DMS53 (cell line): ENCODE measurements at regions not wholly inside any gene's neighbourhood (a gene's known extent, or its start where the extent isn't known, plus 50 kb on each side); places are given as distances from the start of the nearest gene placed in this dataset.

ENCODE experiments used
- DNase-seq: peaks from one replicate; lab custom pipeline; 2025; lab: John Stamatoyannopoulos, UW

GRCh38 chr1:209222826-209223225, 360.7 kb upstream of the CAMK1G start:
- no peak for DNase-seq

DNA sequence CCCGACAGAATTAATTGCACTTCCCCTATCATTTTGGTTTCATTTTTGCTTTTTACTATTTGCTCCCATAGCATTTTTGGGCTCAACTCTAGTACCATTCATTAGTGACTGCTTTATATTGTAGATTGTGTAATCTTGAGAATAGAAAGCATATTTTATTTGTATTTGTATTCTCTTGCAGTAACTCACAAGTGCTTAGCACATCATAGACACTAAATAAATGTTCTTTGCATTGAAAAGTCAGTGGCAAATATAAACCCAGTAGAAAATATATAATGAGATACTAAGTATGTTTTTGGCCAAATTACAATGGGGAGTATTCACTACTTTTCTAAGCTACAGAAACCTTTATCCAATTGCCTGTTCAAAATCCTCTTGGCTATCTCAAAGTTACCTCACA, 359.7 kb upstream of the CAMK1G start:
- DNase-seq: no peak

DNA sequence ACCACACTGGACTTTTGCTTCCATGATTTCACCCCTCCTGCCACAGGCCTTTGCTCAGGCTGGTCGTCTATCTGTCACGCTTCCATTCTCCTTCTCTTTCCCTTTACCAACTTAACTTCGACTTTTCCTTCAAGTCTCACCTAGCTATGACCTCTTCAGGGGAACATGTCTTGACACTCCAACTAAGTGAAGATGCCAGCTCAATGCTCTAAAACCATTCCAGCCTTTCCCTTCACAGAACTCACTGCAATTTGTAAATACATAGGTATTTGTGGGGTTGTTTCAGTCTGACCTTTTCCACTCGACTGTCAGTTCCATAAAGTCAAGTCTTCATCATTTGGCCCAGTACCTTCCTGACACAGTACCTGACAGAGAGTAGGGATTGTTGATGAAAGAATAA, 358.6 kb upstream of the CAMK1G start:
- no peak for DNase-seq

GRCh38 chr1:209227171-209227570, 356.3 kb upstream of the CAMK1G start:
- no peak for DNase-seq

DNA sequence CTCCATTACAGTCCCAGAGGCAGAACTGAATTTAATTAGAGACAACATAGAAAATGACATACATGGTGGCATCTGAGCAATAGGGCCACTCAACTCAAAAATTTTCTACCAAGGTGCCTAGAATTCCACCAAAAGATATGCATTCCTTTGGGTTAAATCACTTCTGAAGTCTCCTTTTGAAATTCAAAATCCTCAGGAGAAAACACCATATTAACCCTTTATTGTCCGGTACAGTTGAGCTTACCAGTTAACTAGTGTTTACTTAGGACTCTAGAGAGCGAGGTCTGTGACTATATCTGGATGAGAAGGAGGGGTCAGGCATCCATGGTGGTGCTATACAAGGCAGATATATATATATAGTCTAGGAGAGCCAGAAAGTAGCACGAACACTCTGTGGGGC, 355.6 kb upstream of the CAMK1G start:
- no peak for DNase-seq

DNA sequence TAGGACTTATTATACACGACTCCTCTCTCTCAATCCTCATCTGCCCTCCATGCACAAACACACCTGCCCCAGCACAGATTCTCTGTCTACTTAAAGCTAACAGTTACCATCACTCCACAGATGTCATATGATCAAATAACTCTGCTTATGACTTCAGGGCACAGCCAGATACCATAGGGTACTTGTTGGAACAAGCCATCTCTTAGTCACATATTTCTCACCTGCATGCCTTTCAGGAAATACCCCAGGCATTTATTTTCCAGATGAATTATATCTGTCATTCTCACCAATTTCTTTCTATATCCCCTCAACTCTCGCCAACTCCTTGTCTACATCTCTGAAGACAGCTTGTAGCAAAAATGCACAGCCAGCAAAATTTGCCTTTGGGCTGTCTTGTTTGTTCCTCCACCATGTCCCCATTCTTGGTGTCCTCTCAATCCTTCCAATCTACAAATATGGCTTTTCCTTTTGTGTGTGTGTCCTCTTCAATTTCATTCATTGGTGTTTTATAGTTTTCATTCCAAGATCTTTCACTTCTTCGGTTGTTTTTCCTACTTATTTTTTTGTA, 353.9 kb upstream of the CAMK1G start:
- DNase-seq: peak; percentile 45

GRCh38 chr1:209230314-209230713, 353.2 kb upstream of the CAMK1G start:
- no peak for DNase-seq

- no peak for DNase-seq
Measured at GRCh38 chr1:209231476-209232156, 351.9 kb upstream of the CAMK1G start.

- DNase-seq: no peak
Measured at GRCh38 chr1:209232197-209232596, 351.3 kb upstream of the CAMK1G start.

DNA sequence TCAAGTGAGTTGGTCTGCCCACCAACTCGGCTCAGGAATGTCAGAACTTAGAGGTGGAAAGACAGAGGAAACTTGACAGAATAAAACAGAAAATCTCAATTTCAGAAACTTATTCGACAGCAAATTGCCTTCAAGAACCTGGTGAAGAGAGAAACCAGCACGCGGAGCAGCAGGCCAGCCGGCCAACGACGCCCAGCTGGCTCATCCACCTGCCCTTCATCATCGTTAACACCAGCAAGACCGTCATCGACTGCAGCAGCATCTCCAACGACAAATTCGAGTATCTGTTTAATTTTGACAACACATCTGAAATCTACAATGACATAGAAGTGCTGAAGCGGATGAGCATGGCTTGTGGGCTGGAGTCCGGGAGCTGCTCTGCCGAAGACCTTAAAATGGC, 350.8 kb upstream of the CAMK1G start:
- no peak for DNase-seq

DNA sequence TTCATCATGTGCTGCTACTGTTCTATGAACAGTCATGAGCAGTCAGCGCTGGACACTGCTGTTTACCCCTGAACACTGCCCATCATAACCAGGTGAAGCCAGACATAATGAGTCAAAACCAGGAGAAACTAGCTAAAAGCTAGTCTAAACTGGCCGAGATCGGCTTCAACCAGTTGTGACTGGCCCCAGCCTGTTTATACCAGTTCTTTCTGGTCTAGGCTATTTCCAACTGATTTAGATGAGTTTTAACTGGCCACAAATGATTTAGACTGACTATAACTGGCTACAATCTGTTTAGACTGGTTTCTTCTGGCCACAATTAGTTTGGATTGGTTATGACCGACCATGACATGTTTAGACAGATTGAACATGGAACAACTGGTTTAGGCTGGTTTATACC, 348.3 kb upstream of the CAMK1G start:
- DNase-seq: no peak

GRCh38 chr1:209238356-209238755, 345.2 kb upstream of the CAMK1G start:
- DNase-seq: no peak

GRCh38 chr1:209240351-209240750, 343.2 kb upstream of the CAMK1G start:
- DNase-seq: no peak

GRCh38 chr1:209241487-209241886, 342.0 kb upstream of the CAMK1G start:
- DNase-seq: no peak

- peak; percentile 87 for DNase-seq
Measured at GRCh38 chr1:209248649-209249279, 334.8 kb upstream of the CAMK1G start.

- no peak for DNase-seq
Measured at GRCh38 chr1:209249280-209249670, 334.2 kb upstream of the CAMK1G start.

DNA sequence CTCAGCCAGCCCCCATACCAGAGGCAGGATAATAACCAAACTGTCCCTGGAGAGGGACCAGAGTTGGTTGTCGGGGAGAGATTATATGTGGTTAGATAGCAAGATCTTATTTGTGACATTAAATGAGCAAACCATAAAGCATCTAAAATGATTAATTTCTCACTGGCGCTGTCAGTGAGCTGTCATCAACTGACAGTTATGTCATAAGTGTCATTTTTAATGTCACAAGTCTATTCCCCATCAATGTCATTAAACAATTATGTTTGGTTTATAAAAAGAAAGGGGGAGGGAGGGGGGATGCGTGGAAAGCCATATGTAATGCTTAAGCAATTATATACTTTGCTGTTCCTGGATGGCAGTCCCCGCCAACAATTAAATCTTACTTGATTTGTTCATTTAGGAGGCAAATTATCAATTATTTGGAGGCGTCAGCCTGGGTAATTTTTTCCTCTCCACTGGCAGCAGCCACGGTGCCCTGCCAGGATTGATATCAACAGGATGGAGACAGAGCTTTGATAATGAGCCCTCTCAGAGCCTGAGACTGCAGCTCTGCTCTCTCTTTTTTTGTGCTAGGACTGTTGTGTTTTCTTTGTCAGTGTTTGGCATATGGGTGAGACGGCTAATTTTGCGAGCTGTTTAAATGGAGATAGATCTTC, 333.6 kb upstream of the CAMK1G start:
- no peak for DNase-seq

DNA sequence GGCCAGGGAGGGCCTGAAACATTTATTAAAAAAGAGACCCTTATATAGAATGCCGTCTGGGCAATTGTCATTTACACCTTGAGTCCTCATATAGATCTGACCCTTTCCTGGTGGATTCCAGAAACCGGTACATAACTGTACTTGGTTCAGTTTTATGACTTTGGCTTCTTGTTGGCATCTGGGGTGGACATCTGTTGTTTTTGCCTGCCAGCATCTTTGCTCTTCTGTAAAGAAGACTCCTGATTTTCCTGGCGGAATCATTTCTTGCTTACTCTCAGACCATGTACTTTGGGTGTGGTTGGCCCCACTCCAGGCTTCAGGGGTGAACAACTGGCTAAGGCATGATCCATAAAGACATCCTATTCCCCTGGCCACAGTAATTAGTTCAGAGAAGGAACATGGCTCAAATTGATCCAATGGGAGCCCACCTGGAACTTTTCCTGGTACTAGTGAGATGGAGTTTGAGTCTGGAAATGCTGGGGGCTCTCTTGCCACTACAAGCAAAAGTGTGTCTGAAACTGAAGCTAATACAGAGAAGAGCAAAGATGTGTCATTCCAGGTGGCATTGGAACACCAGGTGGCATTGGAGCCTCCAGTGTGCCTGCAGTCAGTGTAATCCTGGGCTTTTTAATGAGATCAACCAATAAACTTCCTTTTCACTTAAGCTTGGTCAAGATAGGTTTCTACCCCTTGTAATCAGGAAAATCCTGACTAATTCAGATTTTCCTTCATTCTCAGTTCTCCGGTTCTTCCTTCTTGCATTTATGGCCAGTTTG, 332.5 kb upstream of the CAMK1G start:
- peak; percentile 38 for DNase-seq

DNA sequence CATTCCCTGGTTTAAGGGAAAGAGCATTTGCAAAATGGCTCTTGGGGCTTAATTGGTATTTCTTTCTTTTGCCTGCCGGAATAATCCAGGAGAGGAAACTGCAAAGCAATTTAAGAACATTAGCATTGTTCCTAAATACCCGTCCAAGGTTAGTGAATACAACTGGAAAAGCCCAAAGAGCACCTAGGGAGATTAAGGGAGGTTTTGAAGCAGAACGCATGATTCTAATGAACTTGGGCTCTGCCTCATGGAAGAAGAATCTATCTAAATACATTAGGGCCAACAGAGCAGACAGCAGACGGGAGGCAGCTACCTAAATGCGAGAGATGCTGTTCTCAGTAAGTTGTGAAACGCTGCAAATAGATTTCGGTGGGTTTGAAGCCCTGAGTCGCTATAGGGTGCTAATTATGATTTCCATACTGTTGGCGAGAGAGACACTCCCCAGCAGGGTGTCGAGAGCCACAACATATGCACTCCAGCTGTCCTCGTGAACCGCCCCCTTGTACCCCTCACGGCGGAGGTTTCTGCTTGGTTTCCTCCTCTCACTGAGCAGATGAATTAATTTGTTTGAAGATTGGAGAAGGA, 326.7 kb upstream of the CAMK1G start:
- DNase-seq: no peak

DNA sequence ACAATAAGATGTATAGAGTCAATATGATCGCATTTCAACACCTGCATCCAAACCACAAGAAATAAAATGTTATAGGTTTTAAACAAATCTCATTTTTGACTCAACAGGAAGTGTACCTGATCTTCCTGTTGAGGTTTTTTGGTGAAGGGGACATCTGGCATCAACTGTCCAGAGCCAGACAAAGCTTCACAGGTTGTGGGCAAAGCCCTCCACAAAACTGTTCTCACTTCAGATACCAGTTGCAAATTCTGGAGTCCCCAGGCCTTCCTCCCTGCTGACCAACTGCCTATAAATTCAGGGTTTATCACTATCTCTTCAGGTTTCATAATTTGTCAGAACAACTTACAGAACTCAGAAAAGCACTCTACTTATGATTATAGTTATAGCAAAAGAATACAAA, 326.1 kb upstream of the CAMK1G start:
- DNase-seq: no peak

DNA sequence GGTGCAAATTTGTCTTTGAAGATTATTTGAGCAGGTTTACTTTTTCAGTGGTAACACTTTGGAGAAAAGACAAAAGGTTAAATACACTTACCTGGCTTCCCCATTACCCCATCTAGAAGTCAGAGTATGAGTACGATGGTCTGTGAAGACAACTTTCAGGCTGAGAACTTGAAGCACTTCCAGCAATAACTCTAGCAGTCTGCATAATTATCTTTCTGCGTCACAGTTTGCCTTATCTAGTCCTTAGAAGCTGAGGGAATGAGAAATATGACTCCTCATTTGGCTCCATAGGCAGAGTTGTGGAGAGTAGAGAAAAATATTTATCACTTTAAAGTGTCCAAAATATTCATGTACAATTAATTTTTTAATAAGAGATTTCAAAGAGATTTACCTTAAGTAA, 323.4 kb upstream of the CAMK1G start:
- DNase-seq: no peak

- DNase-seq: no peak
Measured at GRCh38 chr1:209262631-209263030, 320.9 kb upstream of the CAMK1G start.
